HG03378 (cell line): ENCODE measurements at regions not wholly inside any gene's neighbourhood (a gene's known extent, or its start where the extent isn't known, plus 50 kb on each side); places are given as distances from the start of the nearest gene placed in this dataset.
"Not testable (repeated sequence)": the region's sequence is repeated elsewhere in the genome, so short reads cannot be mapped to it uniquely, and the experiment has no call there.

Experiments
- ATAC-seq: cut with Tn5 transposase; IDR thresholded peaks from one replicate; pipeline ENCODE4 v1.9.1; 2021; ENCODE audit warnings: mild to moderate bottlenecking, moderate library complexity; ENCODE audit not compliant: unreplicated experiment

DNA sequence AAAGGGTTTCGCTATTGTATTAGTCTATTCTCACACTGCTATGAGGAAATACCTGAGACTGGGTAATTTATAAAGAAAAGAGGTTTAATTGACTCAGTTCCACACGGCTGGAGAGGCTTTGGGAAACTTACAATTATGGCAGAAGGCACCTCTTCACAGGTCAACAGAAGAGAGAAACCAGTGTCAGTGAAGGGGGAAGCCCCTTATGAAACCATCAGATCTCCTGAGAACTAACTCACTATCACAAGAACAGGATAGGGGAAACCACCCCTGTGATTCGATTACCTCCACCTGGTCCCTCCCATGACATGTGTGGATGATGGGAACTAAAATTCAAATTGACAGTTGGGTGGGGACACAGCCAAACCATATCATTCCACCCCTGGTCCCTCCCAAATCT lies 589.5 kb downstream of the CENPC start:
- ATAC-seq = no peak

DNA sequence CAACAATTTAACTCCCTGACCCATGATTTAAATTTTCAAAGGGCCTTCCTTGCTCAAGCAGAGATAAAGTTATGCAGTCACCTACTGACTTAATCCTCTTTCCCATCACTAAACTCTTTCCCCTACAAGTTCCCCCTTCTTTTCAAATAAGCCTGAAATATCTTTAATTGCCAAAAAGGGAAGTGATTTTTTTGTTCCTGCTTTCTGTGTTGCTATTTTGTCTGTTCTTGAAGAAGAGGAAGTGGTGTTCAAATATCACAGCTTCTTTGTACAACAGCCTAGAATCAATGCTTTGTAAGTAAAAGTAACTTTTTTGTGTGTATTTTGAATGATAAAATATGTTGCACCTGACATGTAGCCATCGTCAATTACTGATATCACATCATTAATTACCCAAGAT lies 595.9 kb downstream of the CENPC start:
- no peak for ATAC-seq

DNA sequence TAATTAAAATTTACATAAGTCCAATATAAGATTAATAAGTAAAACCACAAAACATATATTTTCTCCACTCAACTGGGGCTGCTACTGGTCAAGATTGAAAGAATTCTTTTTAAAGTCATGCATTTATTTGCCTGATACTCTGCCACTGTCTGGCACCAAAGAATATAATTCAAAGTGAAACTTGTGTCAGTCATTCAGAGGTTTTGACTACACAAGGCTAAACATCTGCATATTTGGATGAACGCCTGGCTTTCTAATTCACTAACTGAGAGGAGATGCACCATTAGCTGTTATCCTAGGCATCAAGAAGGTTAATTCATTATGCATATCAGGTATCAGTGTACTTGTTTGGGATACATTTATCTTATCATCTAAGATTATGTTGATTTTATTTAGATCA lies 598.5 kb downstream of the CENPC start:
- no peak for ATAC-seq

GRCh38 chr4:66943112-66943511 lies 602.2 kb downstream of the CENPC start:
- ATAC-seq = no peak

DNA sequence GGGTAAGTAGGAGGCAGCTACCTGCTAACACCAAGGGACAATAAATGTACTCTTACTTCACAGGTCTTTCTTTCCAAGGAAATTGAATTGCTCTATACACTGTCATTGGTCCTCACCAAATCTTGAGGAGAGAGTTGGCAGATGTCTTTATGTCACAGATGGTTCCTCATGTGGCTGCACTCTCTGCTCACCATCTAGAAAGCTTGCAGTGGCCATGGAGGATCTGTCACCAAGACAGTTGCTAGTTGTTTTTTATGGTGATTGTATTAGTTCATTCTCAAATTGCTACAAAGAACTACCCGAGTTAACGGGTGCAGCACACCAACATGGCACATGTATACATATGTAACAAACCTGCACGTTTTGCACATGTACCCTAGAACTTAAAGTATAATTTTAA lies 613.3 kb downstream of the CENPC start:
- ATAC-seq = not testable (repeated sequence)

DNA sequence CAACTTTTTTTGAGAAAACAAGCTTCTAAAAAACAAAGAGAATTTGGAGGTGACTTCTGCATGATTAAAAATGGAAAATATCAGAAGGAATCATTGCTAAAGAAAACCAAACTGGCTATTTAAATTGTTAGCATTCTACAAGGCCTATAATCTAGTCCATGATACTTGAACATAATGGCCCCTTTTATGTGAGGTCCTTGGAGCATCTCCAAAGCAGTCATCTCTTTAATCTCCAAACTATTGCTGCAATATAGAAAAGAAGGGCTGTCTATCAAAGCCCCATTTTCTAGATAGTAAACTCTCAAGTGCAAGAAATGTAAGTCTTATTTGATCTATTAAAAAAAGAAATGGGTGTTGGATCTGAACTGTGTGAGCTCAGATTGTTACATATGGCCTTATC lies 615.1 kb downstream of the CENPC start:
- ATAC-seq = no peak

GRCh38 chr4:66929748-66930147 lies 615.6 kb downstream of the CENPC start:
- no peak for ATAC-seq

- not testable (repeated sequence) for ATAC-seq
Measured at GRCh38 chr4:66928881-66929280, 616.4 kb downstream of the CENPC start.

DNA sequence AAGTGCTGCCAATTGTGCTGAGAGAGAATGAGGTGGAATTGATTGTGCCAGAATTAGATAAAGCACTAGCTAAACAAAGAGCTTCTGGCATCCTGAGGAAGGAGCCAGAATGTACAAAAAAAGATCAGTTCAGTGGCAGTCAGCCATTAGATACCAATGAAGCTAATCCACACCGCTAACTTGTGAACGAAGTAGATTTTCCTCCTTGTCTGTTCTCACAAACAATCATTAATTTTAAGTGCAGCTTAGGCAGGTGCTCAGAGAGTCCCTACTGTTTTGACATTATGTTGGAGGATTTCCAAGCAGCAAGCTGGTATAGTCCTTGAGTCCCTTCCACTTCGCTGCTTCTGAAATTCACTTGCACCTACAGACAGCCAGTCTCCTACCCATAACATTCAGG lies 617.4 kb downstream of the CENPC start:
- no peak for ATAC-seq

DNA sequence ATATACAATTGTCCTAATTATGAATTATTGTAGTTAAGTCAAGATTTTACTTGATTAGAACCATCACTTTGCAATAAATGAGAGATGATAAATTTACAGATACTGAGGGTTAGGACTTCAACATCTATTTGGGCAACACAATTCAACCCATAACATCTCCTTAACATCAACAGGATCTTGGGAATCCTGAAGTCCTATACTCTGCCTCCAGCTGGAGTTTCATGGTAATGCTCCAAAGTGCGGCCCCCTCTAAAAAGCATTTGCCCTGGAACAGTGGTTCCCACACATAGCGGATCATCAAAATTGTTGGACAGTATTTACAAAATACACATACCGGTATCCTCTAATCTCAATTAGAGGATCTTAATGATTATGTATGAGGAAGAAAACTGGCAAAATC lies 618.6 kb downstream of the CENPC start:
- no peak for ATAC-seq

DNA sequence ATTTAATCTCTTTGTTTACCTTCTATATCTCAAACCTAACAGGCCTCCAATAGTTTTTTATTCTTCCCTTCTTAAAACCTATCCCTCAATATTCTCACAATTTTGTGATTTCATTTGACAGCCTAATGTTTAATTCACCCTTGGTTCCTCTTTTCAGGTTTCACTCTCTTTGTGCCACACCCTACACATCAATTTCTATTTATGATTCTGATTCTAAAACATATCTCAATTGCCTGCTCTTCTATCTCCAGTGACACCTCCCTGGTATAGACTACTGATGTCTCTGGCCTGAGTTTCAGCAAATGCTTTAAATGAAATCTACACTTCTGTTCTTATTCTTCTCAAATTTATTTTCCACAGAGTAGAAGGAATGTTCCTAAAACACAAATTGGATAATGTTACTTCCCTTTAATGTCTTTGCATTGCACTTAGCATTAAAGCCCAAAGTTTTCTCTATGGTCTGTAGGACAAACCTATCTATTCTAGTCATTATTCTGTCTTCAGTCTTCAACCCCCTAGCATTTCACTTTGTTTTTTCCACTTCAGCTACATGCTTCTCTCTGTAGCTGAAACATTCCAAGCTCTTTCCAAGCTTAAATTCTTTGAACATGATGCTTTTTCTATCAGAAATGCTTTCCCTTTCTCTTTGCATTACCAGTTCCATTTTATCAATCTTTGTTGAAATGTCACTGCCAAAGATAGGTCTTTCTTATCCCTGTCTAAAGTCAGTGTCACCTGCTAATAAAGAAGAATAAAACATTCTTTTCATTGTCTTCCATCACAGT lies 622.0 kb downstream of the CENPC start:
- ATAC-seq = no peak

DNA sequence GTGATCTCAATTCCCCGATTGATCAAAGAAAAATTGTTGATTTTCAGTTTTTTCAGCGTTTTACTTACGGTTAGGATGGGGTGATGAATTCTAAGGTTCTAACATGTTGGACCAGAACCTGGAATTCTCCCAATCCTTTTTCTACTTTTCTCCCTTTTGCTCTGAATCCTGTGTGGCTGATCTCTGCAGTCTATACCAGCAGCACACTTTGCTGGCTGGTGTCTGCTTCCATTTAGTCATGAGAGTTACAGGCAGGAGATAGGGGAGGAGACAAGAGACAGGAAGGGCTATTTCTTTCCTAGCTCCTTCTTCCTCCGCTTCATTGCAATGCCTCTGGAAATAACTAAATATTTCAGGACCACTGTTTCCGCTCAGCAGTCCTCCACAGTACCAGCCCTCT lies 623.9 kb downstream of the CENPC start:
- ATAC-seq = no peak

DNA sequence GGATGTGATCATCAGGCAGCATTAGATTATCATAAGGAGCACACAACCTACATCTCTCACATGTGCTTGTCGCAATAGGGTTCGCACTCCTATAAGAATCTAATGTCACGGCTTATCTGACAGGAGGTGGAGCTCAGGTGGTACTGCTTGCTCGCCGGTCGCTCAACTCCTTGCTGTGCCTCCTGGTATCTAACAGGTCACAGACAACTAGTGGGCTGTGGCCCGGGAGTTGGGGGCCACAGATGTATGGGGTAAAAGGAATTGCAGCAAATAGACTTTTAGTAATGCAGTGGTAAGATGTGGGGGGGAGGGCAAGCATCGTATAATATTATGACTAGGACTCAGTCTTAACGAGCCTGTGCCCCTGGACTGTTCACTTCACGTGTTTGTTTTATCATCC lies 624.8 kb downstream of the CENPC start:
- no peak for ATAC-seq

DNA sequence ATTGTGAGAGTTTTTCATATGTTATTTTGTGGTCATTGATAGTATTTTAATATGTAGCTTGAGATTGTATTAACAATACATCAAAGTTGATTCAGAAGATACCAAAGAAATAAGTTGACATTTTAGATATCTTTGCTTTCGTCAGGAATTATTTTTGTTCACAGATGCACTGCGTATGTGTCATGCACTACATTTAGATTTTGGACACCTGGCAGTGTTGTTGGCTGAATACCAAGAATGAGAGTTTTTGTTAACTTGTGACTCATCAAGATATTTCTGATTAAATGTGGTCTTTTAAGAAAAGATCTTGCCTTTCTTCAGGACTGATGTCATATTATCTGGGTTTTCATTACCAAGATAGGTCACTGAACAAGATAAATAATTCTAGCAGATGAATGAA lies 633.4 kb downstream of the CENPC start:
- ATAC-seq = no peak

DNA sequence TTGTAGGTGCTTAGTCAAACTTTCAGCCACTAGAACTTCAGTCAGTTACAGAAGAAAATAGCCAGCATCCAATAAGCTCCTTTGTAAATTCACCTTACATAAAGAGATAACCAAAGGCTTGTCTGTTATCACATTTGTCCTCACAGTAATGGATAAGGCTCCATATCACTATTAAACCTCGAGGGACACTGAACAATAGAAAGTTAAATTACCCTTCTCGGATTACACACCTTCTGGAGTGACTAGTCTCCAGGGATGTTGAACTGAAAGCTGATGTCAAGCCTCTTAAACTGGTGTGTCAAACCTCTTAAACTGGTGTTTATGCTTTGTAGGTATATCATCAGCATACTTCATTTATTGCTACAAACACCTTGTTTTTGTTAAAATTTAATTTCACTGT lies 639.0 kb downstream of the CENPC start:
- no peak for ATAC-seq

GRCh38 chr4:66899422-66900065 lies 645.8 kb downstream of the CENPC start:
- ATAC-seq = no peak

- no peak for ATAC-seq
Measured at GRCh38 chr4:66893807-66894206, 651.5 kb downstream of the CENPC start.

DNA sequence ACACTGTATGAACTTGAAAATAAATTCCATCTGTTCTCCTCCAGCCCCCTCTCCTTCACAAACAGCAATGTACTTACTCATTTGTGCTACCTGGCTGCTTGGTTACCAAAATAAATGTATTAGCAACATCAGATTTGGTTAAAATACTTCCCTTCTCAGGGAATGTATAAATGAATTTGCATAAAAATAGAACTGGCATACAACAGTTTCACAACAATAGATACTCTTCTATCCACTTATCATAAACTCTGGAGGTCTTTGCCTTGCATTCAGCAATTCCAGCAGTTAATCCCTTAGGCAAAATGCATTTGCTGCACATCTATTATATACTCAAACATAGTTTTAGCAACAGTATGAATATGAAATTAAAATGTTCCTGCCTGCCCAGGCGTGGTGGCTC lies 658.2 kb downstream of the CENPC start:
- ATAC-seq = no peak

- ATAC-seq = no peak
Measured at GRCh38 chr4:66885501-66886165, 659.7 kb downstream of the CENPC start.

DNA sequence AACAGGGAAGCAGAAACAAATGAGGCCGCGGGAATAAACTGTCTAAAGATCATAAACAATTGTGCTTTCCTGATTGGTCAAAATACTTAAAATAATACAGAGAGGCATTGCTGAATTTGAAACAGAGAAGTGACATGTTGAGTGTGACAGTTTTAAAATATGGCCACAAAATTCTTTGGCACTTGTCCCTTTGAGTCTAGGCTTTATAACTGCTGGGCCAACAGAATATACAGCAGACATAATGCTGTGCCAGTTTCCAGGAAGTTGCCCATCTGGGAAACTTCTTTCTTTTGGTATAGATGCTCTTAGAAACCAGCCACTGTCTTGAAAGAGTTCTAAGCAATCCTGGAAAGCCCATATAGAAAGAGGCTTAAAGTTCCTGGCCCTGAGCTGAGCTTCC lies 668.4 kb downstream of the CENPC start:
- no peak for ATAC-seq

DNA sequence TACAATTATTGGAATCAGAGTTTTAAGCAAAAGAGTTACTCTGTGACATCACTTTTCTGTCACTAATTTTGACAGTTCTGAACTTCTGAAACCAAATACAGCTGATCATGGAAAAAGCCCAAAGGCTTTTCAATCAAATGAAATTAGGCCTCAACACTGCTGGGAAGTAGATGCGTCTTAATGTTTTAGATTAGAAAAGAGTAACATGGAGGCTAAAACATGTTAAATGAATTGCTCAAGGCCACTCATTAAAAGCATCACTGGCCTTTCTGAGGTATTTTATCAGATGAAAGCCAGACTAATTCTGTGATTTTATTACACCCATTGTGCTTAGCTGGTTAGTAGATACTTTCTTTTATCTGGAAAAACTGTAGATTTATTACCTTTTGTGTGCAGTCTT lies 672.6 kb downstream of the CENPC start:
- ATAC-seq = no peak

- ATAC-seq = no peak
Measured at GRCh38 chr4:66863481-66863880, 681.8 kb downstream of the CENPC start.
